GM21786 (cell line): ENCODE measurements at regions not wholly inside any gene's neighbourhood (a gene's known extent, or its start where the extent isn't known, plus 50 kb on each side); places are given as distances from the start of the nearest gene placed in this dataset.

ENCODE experiments used
- ATAC-seq: cut with Tn5 transposase; IDR thresholded peaks from one replicate; pipeline ENCODE4 v1.9.1; 2021; ENCODE audit not compliant: unreplicated experiment

GRCh38 chr2:61722800-61723199, 131.1 kb downstream of the FAM161A start:
- ATAC-seq, result no peak

DNA sequence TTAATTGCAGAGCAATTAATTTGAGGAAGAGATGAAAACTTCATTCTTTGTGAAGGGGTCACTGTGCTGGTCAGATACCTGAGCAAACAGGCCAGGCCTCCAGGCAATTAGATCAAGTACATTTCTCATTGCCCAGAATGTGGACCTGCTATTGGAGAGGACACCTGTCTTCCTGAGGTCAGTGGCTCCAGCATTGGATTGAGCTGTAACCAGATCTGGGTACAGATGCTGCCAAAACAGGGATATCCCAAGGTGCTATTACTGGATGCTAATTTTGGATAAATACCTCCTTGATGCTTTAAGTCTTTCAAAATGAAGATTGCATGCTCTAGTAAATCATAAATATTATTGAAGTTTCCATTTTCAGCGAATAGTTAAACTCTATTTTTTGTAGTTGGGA, 131.5 kb downstream of the FAM161A start:
- ATAC-seq, result no peak

DNA sequence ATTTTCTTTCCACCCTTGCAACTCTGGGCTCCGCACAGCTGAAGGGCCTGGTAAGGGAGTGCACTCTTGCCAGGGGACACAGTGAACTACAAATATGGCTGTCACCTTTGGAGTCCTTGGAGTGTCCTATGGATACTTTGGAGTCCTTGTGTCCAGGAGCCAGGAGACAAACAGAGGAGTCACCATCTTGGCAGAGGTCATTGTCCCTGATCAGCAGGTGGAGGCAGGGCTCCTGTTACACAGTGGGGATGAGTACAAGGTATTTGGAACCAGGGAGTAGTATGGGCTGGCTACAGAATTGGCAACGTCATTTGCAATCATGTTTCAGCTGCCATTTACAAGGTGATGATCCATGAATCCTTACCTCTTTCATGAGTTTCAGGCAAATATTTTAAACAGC, 132.5 kb downstream of the FAM161A start:
- no peak for ATAC-seq

- ATAC-seq, result no peak
Measured at GRCh38 chr2:61720911-61721310, 132.9 kb downstream of the FAM161A start.

GRCh38 chr2:61718965-61719364, 134.9 kb downstream of the FAM161A start:
- no peak for ATAC-seq

DNA sequence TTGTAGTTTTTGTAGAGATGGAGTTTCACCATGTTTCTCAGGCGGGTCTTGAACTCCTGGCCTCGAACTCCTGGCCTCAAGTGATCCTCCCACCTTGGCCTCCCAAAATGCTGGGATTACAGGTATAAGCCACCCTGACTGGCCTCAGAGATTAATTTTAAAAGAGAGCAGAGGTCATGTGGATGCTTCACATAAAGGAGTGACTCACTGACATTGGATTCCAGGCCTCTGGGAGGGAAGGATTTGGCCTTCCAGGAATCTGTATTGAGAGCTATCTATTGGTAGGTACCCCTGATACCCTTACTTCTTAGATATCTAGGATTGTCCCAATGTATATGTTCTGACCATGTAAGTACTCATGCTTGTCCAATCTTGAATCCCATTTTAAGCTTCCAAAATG, 138.4 kb downstream of the FAM161A start:
- ATAC-seq, result no peak

GRCh38 chr2:61714210-61714609, 139.7 kb downstream of the FAM161A start:
- no peak for ATAC-seq

- no peak for ATAC-seq
Measured at GRCh38 chr2:61713457-61713856, 140.4 kb downstream of the FAM161A start.

- no peak for ATAC-seq
Measured at GRCh38 chr2:61712060-61712459, 141.8 kb downstream of the FAM161A start.

DNA sequence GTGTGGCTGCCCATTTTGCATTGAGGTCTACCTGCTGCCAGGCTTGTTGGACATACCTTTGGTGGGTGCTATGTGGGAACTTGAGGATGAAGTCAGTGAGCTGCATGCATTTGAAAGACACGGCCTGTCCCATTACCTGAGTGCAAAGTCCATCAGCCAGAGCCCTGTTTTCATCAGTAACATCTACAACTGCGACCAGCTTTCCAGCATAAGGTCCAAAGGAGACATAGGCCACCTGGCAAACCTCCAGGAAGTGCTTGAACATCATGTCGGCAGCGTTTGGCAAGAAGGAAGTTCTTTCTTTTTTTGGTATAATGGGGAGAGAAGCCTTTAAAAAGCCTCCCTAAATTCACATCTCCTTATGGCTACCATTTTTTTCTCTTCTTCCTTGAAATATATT, 143.1 kb downstream of the FAM161A start:
- no peak for ATAC-seq

DNA sequence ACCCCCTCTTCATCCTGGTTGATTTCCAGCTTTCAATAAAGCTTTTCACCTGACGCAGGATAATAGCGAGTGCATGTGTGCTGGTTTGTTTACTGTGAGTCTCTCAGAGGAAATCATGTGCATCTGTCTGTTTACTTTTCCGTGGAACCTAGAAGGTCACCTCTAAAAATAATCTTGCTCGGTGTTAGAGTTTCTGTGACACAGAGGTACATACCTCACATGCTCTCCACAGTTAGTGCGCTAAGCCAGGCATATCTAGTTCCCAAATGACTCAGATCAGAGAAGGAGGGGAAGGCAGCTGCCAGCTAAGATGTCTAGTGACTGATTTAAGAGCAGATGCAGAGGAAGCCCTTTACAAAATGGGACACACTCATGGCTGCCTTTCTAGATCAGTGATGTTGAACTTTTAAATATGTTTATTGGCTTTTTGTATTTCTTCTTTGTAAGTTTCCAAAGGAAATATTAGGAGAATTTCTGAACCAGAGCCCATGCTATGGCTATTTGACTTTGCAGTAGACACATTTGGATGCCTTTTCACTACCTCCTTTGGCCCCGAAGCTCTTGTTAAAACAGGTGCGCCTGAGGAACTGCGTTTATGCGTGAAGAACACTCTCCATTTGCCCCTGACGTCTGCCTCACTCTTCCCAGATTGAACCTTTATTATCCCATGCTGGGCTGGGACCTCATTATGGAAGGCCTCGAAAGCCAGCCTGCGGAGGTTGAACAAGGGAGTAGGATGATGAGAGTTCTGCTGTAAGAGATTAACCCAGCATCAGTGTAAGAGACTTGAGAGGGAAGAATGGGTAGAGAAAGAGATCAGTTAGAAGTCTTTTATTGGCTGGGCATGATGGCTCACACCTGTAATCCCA, 145.6 kb downstream of the FAM161A start:
- peak; percentile 99 for ATAC-seq

DNA sequence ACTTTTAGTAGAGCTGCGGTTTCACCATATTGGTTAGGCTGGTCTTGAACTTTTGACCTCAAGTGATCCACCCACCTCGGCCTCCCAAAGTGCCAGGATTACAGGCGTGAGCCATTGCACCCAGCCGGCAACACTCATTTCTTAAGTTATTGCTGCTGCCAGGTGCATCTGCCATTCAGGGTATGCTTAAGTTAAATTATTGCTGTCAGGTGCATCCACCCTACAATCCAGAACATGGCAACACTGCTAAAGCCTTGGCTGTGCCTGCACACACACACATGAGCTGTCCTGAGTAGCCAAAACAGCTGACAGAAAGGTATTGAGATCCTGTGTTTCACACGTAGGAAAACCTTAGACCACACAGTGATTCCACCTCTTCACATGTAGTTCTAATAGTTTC, 148.2 kb downstream of the FAM161A start:
- ATAC-seq, result no peak

- ATAC-seq, result no peak
Measured at GRCh38 chr2:61704364-61704763, 149.5 kb downstream of the FAM161A start.

DNA sequence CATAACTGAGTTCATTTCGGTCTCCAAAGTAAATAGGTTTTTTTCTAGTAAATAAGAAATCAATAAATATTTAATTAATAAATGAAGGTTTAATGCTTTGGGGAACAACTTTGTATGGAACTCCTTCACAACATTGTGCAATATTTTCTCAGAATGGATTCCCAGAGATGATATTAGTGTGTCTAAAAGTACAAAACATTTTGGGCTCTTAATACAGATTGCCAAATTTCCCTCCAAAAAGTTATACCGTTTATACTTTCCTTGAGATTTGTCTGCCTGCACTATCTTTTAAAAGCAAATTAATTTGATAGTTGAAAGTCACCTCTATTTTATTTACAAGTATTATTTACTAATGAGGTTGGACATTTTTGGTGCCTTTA, 151.8 kb downstream of the FAM161A start:
- ATAC-seq, result no peak

- ATAC-seq, result no peak
Measured at GRCh38 chr2:61700464-61700863, 153.4 kb downstream of the FAM161A start.

- ATAC-seq, result peak; percentile 98
Measured at GRCh38 chr2:61694312-61695274, 156.4 kb upstream of the XPO1 start.

DNA sequence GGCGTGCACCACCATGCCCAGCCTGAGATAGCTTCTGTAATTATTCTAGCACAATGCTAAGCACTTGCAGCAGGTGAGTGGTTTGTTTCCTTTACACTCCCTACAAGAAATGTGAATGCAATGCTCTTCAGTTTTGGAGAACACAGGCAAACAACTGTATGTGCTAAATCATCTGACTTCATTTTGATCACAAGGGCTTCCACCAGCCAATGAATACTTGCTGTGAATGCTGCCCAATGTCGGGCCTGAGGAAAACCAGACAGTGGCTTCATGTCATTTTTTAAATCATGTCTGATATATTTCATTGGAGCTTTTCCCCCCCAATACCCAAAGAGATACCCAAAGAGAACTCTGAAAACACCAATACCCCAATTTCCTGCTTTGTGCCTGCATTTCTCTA, 155.6 kb upstream of the XPO1 start:
- ATAC-seq, result no peak

DNA sequence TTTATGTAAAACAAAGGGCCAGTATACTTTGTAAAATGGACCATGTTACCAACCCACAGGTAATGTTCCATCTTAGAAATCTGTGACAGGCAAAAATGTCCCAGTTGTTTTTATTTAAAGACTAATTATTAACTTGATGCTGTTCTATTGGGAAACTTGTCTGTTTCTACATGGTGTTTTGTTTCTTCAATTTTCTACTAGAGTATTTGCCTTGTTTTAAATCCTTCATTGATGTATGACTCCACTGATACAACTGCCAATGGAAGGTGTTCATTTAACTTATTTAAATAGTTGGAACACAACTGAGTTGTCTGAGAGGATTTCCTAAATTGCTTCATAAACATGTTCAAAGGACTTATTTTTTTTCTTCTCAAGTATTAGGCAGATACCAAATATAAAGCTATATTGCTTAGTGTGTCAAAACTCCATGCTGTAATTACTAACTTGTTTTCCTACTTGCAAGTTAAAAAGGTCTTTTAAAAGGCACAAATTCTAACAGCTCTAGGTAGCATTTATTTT, 152.0 kb upstream of the XPO1 start:
- no peak for ATAC-seq

DNA sequence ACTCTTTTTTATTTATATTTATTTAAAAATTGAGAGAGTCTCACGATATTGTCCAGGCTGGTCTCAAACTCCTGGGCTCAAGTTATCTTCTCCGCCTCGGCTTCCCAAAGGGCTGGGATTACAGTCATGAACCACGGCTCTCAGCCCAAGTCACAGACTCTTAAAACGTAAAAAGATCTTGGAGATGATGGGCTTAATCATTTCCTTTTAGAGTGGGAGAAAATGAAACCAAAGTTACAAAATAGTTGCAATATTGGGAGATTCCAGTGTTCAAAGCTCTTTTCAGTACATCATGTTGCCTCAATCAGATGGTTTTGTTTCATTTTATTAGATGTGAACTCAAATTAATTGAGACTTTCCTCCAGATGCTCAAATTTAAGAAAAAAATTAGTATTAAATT, 151.4 kb upstream of the XPO1 start:
- ATAC-seq, result no peak

DNA sequence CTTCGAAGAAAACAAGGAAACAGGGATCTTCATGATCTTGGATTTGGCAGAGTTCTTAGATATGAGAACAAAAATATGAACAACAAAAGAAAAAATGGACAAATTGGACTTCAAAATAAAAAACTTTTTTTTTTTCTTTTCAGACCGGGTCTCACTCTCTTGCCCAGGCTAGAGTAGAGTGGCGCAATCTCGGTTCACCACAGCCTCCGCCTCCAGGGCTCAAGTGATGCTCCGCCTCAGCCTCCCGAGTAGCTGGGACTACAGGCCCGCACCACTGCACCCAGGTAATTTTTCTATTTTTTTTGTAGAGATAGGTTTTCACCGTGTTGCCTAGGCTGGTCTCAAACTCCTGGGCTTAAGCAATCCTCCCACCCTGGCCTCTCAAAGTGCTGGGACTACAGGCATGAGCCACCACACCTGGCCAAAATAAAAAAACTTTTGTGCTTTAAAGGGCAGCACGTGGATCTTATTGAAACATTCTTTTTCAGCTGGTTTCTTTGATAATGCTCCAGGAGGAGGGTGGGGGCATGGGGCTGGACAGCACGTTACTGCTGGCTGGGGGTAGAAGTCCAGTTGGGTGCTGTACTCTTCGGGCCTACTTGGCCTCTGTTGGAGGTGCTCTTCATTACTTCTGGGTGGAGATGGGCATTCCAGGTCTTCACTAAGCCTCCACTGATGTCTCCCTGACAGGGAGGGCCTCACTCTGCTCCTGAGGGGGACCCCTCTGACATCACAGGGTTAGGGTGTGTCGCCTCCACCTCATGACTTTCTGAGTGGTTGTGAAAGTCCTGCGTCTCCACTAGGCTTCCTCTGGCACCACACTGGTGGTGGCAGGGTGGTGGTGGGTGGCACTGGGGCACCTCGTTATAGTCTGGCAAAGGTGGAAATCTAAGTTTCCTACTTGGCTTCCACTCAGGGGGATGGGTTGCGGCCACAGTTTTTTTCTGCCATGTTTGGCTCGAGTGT, 150.5 kb upstream of the XPO1 start:
- ATAC-seq, result no peak

DNA sequence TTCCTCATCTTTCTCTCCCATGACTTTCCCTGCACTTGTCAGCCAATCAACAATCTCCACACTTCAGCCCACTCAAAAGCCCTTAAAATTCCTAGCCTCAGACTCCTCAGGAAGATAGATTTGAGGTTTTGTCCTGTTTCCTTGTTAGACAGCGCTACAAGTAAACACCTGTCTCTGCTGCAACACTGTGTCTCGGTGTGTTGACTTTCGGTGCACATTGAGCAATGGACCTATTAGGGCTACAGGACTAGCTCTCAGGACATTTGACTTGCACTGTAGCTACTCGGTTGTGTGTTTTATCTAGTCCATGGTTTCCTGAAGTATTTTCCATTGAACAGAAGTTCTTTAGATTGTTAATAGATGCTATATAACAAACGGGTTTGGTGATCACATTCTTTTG, 140.9 kb upstream of the XPO1 start:
- no peak for ATAC-seq
